NCI-H774 (cell line): ENCODE measurements at regions not wholly inside any gene's neighbourhood (a gene's known extent, or its start where the extent isn't known, plus 50 kb on each side); places are given as distances from the start of the nearest gene placed in this dataset.
A peak's percentile ranks its signal among the peaks of the same experiment; 100 is the strongest.

ENCODE experiments used
- DNase-seq: peaks from one replicate; lab custom pipeline; 2025; lab: John Stamatoyannopoulos, UW

- no peak for DNase-seq
Measured at GRCh38 chr4:159444678-159445077, 341.8 kb downstream of the RAPGEF2 start.

GRCh38 chr4:159445692-159446091 lies 342.8 kb downstream of the RAPGEF2 start:
- no peak for DNase-seq

GRCh38 chr4:159446266-159446976 lies 343.5 kb downstream of the RAPGEF2 start:
- peak; percentile 46 for DNase-seq

- DNase-seq = no peak
Measured at GRCh38 chr4:159447296-159447695, 344.4 kb downstream of the RAPGEF2 start.

- DNase-seq = no peak
Measured at GRCh38 chr4:159451006-159451405, 348.1 kb downstream of the RAPGEF2 start.

- DNase-seq = peak; percentile 16
Measured at GRCh38 chr4:159455675-159456237, 352.9 kb downstream of the RAPGEF2 start.

GRCh38 chr4:159460371-159460770 lies 357.5 kb downstream of the RAPGEF2 start:
- no peak for DNase-seq

GRCh38 chr4:159463235-159463634 lies 360.4 kb downstream of the RAPGEF2 start:
- no peak for DNase-seq

GRCh38 chr4:159464302-159464701 lies 361.4 kb downstream of the RAPGEF2 start:
- DNase-seq = no peak

- no peak for DNase-seq
Measured at GRCh38 chr4:159476886-159477285, 374.0 kb downstream of the RAPGEF2 start.

- no peak for DNase-seq
Measured at GRCh38 chr4:159480826-159481225, 377.9 kb downstream of the RAPGEF2 start.

- DNase-seq = no peak
Measured at GRCh38 chr4:159481936-159482335, 379.1 kb downstream of the RAPGEF2 start.

GRCh38 chr4:159483110-159483781 lies 380.4 kb downstream of the RAPGEF2 start:
- no peak for DNase-seq

GRCh38 chr4:159483782-159484741 lies 381.2 kb downstream of the RAPGEF2 start:
- no peak for DNase-seq

GRCh38 chr4:159484864-159485263 lies 382.0 kb downstream of the RAPGEF2 start:
- no peak for DNase-seq

GRCh38 chr4:159487284-159487747 lies 384.4 kb downstream of the RAPGEF2 start:
- DNase-seq = peak; percentile 16

GRCh38 chr4:159489646-159490045 lies 386.8 kb downstream of the RAPGEF2 start:
- no peak for DNase-seq

- no peak for DNase-seq
Measured at GRCh38 chr4:159495515-159496236, 392.8 kb downstream of the RAPGEF2 start.

- DNase-seq = no peak
Measured at GRCh38 chr4:159496248-159496647, 393.4 kb downstream of the RAPGEF2 start.

GRCh38 chr4:159497936-159498335 lies 395.1 kb downstream of the RAPGEF2 start:
- no peak for DNase-seq

GRCh38 chr4:159498446-159499115 lies 395.7 kb downstream of the RAPGEF2 start:
- no peak for DNase-seq
